Gastroesophageal sphincter (tissue), 4 donors: ENCODE measurements at regions not wholly inside any gene's neighbourhood (a gene's known extent, or its start where the extent isn't known, plus 50 kb on each side); places are given as distances from the start of the nearest gene placed in this dataset.
A peak's percentile ranks its signal among the peaks of the same experiment; 100 is the strongest.
"Not testable (repeated sequence)": the region's sequence is repeated elsewhere in the genome, so short reads cannot be mapped to it uniquely, and the experiment has no call there.

Experiments
- ATAC-seq: fragments of 150-250 bp; one replicate; pipeline ENCODE4 v1.9.1; 2016; ENCODE audit warnings: mild to moderate bottlenecking, moderate library complexity
- H3K27ac ChIP-seq, 4 donors: fragments of 200-600 bp; sonication (generic) in 3 of 4; 1 replicate in 3 of 4; 2 replicates in 1 of 4; pipeline ENCODE4 v1.5.1; 2016 to 2019
- H3K27me3 ChIP-seq: fragments of 200-600 bp; sonication (generic); one replicate; pipeline ENCODE4 v1.5.1; 2019
- H3K36me3 ChIP-seq, 2 donors: fragments of 200-600 bp; sonication (generic); one replicate each; pipeline ENCODE4 v1.5.1; 2019; ENCODE audit warnings: control low read depth in 1 of 2
- H3K4me1 ChIP-seq, 3 donors: fragments of 200-600 bp; sonication (generic); 1 replicate in 2 of 3; 2 replicates in 1 of 3; pipeline ENCODE4 v1.5.1; 2016 to 2019; ENCODE audit warnings: control low read depth in 2 of 3
- H3K4me3 ChIP-seq, 2 donors: fragments of 200-600 bp; sonication (generic); one replicate each; pipeline ENCODE4 v1.5.1; 2019; ENCODE audit warnings: mild to moderate bottlenecking in 1 of 2, moderate library complexity in 1 of 2
- H3K9me3 ChIP-seq, 3 donors: fragments of 200-600 bp; sonication (generic); one replicate each; pipeline ENCODE4 v1.5.1; 2017 to 2019; ENCODE audit warnings: control low read depth in 2 of 3
- EP300 ChIP-seq: sonication (generic); formaldehyde crosslinking; IDR thresholded peaks from one replicate; pipeline ENCODE4 v1.6.1; 2017; ENCODE audit warnings: antibody characterized with exemption, mild to moderate bottlenecking
- POLR2A ChIP-seq, 2 donors: fragments of 450-650 bp; IDR thresholded peaks; one replicate each; pipeline ENCODE4 v1.6.1; 2017; ENCODE audit warnings: antibody characterized with exemption in 2 of 2, mild to moderate bottlenecking in 2 of 2, moderate library complexity in 1 of 2
- POLR2AphosphoS5 ChIP-seq: sonication (generic); formaldehyde crosslinking; IDR thresholded peaks from one replicate; pipeline ENCODE4 v1.6.1; 2017; ENCODE audit warnings: antibody characterized with exemption
- WGBS, 2 donors: methylation state at CpG; one replicate each; pipeline ENCODE4 v1.1.5; 2018; ENCODE audit warnings: low coverage in 1 of 2; 5-methylcytosine and 5-hydroxymethylcytosine counted together
- TF ChIP-seq, protein P1 (sequence below), 4 experiments: fragments of 200-600 bp in 2 of 4; fragments of 450-650 bp in 2 of 4; sonication (generic) in 1 of 4; IDR thresholded peaks; one replicate each; pipeline ENCODE4 v1.5.1; 2017 to 2019; ENCODE audit warnings: antibody characterized with exemption in 4 of 4, mild to moderate bottlenecking in 2 of 4, moderate library complexity in 2 of 4

DNA sequence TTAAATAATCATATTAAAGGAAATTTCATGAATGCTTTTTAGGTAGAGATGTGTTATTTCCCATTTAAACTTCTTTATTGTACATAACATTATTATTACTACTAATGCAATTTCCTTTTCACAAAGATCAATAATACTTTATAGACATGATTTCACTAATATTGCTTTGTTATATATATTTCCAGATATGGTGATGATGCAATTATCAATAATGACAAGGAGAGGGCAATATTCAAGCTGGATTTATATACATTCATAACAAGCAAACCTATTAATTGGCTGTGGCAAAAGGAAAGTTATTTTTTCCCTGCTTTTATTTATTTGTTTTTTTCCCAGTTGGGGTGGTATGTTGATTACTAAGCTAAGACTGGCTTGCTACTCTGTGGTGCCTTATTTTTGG lies 113.5 kb downstream of the RAP2B start:
- no peak overlapping the region for H3K4me3 ChIP-seq
- ATAC-seq: no peak
- no peaks in the 10 kb centered on the region for H3K9me3 ChIP-seq
- TF ChIP-seq POLR2AphosphoS5 (no peak), EP300 (no peak), POLR2A (IDR thresholded peaks at IDR 0.05) (no peak)
- TF ChIP-seq, protein P1, sequence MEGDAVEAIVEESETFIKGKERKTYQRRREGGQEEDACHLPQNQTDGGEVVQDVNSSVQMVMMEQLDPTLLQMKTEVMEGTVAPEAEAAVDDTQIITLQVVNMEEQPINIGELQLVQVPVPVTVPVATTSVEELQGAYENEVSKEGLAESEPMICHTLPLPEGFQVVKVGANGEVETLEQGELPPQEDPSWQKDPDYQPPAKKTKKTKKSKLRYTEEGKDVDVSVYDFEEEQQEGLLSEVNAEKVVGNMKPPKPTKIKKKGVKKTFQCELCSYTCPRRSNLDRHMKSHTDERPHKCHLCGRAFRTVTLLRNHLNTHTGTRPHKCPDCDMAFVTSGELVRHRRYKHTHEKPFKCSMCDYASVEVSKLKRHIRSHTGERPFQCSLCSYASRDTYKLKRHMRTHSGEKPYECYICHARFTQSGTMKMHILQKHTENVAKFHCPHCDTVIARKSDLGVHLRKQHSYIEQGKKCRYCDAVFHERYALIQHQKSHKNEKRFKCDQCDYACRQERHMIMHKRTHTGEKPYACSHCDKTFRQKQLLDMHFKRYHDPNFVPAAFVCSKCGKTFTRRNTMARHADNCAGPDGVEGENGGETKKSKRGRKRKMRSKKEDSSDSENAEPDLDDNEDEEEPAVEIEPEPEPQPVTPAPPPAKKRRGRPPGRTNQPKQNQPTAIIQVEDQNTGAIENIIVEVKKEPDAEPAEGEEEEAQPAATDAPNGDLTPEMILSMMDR (IDR thresholded peaks at IDR 0.05): no peak
- H3K27me3 ChIP-seq: no peaks in the 10 kb centered on the region
- no peak overlapping the region for H3K27ac ChIP-seq
- no peaks in the 10 kb centered on the region for H3K4me1 ChIP-seq
- H3K36me3 ChIP-seq: no peaks in the 10 kb centered on the region

DNA sequence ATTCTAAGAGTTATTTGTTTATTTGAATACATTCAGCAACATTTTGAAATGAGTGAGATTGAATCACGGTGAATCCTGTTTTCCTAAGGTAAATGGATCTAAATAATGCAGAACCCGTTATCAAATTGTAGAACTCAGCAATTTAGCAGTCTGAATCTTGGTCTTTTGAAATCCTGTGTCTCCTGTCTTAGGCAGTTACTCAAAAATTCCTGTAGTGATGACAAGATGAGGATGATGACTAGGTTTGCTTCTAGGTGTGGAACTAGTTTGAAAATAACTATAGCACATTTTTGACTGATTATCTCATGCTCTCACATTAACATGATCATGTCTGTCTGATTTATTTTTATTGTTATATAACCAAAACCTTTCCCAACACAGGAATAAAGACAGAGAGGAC lies 115.0 kb downstream of the RAP2B start:
- WGBS, 2 donors: 71 to 79% methylated on average over 2 of the region's 2 CpGs
- no peaks in the 10 kb centered on the region for H3K36me3 ChIP-seq

DNA sequence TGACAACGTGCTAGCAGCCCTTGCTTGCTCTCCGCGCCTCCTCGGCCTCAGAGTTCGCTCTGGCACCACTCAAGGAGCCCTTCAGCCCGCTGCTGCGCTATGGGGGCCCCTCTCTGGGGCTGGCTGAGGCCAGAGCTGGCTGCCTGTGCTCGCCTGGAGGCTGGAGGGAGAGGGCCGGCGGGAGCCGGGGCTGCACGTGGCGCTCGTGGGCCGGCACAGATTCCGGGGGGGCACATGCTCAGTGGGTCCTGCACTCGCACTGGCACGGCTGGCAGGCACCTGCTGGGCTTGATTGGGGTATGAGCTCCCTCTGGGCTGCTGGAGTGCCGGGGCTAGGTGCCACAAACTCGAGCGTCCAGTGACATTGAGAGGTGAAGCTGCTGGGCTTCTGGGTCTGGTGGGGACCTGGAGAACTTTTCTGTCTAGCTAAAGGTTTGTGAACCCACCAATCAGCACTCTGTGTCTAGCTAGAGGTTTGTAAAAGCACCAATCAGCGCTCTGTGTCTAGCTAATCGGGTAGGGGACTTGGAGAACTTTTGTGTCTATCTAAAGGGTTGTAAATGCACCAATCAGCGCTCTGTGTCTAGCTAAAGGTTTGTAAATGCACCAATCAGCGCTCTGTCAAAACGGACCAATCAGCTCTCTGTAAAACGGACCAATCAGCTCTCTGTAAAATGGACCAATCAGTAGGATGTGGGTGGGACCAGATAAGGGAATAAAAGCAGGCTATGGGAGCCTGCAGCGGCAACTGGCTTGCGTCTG lies 119.4 kb downstream of the RAP2B start:
- not testable (repeated sequence) for H3K36me3 ChIP-seq, H3K27ac ChIP-seq, H3K4me3 ChIP-seq, H3K9me3 ChIP-seq, H3K27me3 ChIP-seq, ATAC-seq
- 100% methylated on average over 5 of the region's 29 CpGs for WGBS, 2 donors
- H3K4me1 ChIP-seq: peaks cover 0 to 20% (median 10%) of the 10 kb centered on the region in 3 donors

More for the DNA sequence above, 115.0 kb downstream of the RAP2B start:
- Histone ChIP-seq H3K27me3 (no peaks in the 10 kb centered on the region), H3K27ac (no peak overlapping the region), H3K9me3 (no peaks in the 10 kb centered on the region), H3K4me3 (no peak overlapping the region), H3K4me1 (no peaks in the 10 kb centered on the region)
- TF ChIP-seq POLR2A (IDR thresholded peaks at IDR 0.05) (no peak), EP300 (no peak), POLR2AphosphoS5 (no peak)
- TF ChIP-seq, protein P1 (IDR thresholded peaks at IDR 0.05): no peak
- ATAC-seq: no peak

DNA sequence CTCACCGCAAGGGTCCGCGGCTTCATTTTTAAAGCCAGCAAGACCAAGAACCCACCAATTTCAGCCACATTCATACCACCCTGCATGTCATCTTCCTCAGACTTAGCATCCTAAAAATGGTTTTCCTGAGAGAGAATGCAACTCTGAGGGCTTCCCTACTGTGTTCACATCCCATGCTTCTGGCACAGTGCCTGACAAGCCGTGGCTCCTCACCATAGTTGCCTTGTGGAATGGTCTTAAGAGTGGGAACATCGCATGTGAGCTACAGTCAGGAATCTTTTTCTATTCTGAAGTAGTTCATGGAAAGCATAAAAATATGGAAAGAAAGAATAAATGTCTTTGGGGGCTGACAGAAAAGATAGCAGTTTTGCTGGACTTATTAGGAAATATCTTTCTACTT lies 120.3 kb downstream of the RAP2B start:
- Histone ChIP-seq H3K27me3 (no peaks in the 10 kb centered on the region), H3K4me3 (no peak overlapping the region), H3K27ac (no peak overlapping the region), H3K9me3 (no peaks in the 10 kb centered on the region), H3K4me1 (peaks cover 0 to 20% (median 10%) of the 10 kb centered on the region in 3 donors), H3K36me3 (no peaks in the 10 kb centered on the region)
- TF ChIP-seq, protein P1 (IDR thresholded peaks at IDR 0.05): no peak
- TF ChIP-seq EP300 (no peak), POLR2AphosphoS5 (no peak), POLR2A (IDR thresholded peaks at IDR 0.05) (no peak)
- 95 to 96% methylated on average over 4 to 5 of the region's 5 CpGs for WGBS, 2 donors
- ATAC-seq: no peak

DNA sequence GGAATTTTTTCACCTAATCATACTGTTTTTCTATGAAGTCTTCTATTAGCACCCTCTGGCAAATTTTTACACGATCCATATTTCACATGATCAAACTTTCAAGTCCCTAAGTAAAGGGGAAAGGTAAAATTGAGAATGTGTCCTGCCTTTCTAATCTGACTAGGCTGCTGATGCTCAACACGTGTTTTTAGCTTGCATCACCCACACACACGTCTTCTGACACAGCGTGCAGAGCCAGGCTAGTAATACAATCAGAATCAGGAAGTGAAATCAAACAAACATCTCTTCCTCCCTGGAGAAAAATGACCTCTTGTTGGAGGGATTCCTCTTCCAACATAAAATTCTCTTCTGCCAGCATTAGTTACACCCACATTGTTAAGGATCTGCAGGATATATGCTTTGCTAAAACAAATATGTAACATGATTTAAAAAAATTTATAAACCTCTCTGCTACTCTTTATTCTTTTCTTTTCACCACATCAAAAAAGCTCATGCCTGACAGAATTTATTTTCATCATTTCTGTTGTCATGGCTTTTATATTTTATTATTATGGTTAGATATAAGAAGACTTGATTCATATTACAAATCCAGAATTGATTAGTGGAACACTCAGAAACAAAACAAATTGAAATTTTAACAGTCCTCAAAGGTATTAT lies 122.4 kb downstream of the RAP2B start:
- Histone ChIP-seq H3K27ac (peak overlapping the region in 3 of 4 donors; percentile 47 to 57 (median 51)), H3K4me1 (peaks cover 0 to 20% (median 10%) of the 10 kb centered on the region in 3 donors), H3K27me3 (no peaks in the 10 kb centered on the region), H3K36me3 (no peaks in the 10 kb centered on the region), H3K4me3 (no peak overlapping the region), H3K9me3 (no peaks in the 10 kb centered on the region)
- 2 to 11% methylated on average over 4 of the region's 4 CpGs for WGBS, 2 donors
- ATAC-seq: peak; percentile 91
- TF ChIP-seq EP300: no peak
- peak; percentile 37 for TF ChIP-seq POLR2AphosphoS5

DNA sequence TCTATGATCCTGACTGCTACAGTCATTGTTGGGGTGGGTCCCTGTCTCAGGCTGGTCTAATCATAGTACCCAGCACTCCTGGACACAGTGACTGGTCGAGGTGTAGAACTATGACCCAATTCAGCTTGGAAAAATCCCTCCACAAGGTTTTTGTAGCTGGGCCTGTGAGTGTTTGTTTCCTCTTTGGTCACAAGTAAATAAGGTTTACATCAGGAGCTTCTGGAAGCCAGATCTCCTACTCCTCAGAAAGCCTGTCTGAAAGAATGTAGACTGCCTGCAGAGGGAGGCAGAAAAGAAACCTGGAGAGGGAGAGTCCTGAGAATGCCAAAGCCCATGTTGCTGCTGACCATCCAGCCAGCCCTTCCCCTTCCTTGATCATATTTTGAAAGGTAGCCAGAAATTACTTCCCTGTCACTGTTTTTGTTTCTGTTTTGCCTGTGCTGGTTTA lies 123.2 kb downstream of the RAP2B start:
- TF ChIP-seq EP300 (no peak), POLR2AphosphoS5 (no peak), POLR2A (IDR thresholded peaks at IDR 0.05) (no peak)
- TF ChIP-seq, protein P1 (IDR thresholded peaks at IDR 0.05): no peak
- WGBS, 2 donors: 57 to 60% methylated on average over 1 of the region's 1 CpG
- Histone ChIP-seq H3K4me1 (peaks cover 0 to 24% (median 10%) of the 10 kb centered on the region in 3 donors), H3K4me3 (no peak overlapping the region), H3K36me3 (no peaks in the 10 kb centered on the region), H3K9me3 (no peaks in the 10 kb centered on the region), H3K27ac (peak overlapping the region in 3 of 4 donors; percentile 51 to 64 (median 57)), H3K27me3 (no peaks in the 10 kb centered on the region)
- peak; percentile 11 for ATAC-seq
